ENCODE measurements at regions not wholly inside any gene's neighbourhood (a gene's known extent, or its start where the extent isn't known, plus 50 kb on each side); places are given as distances from the start of the nearest gene placed in this dataset.

GRCh38 chr15:70248116-70249025 lies 150.7 kb upstream of the TLE3 start:
- TF ChIP-seq CTCF (IDR thresholded peaks at IDR 0.05) (no peak), POLR2A (IDR thresholded peaks at IDR 0.05) (no peak)
